ENCODE measurements at regions not wholly inside any gene's neighbourhood (a gene's known extent, or its start where the extent isn't known, plus 50 kb on each side); places are given as distances from the start of the nearest gene placed in this dataset.

GRCh38 chr14:101202627-101203404 lies 299.3 kb upstream of the RTL1 start:
- H3K4me3 ChIP-seq (ENCODE audit: low read depth, low read length): no peak overlapping the region
- no peak for TF ChIP-seq CTCF (IDR thresholded peaks at IDR 0.05; ENCODE audit: insufficient read depth, low read length, severe bottlenecking)
- no peak for FAIRE-seq
- H3K36me3 ChIP-seq (ENCODE audit: control insufficient read depth, insufficient read depth, low read length): no peaks in the 10 kb centered on the region
- no peaks in the 10 kb centered on the region for H3K27me3 ChIP-seq (ENCODE audit: control insufficient read depth, insufficient read depth, low read length)
- no peak for DNase-seq (ENCODE audit: low read depth)

GRCh38 chr14:101206556-101206955 lies 303.0 kb upstream of the RTL1 start:
- H3K36me3 ChIP-seq (ENCODE audit: control insufficient read depth, insufficient read depth, low read length): no peaks in the 10 kb centered on the region
- H3K27me3 ChIP-seq (ENCODE audit: control insufficient read depth, insufficient read depth, low read length): no peaks in the 10 kb centered on the region
- no peak overlapping the region for H3K4me3 ChIP-seq (ENCODE audit: low read depth, low read length)
- DNase-seq (ENCODE audit: low read depth) (no peak), FAIRE-seq (no peak)
- TF ChIP-seq CTCF (IDR thresholded peaks at IDR 0.05; ENCODE audit: insufficient read depth, low read length, severe bottlenecking): no peak

GRCh38 chr14:101207041-101207440 lies 303.5 kb upstream of the RTL1 start:
- H3K36me3 ChIP-seq (ENCODE audit: control insufficient read depth, insufficient read depth, low read length): no peaks in the 10 kb centered on the region
- H3K4me3 ChIP-seq (ENCODE audit: low read depth, low read length): no peak overlapping the region
- no peak for TF ChIP-seq CTCF (IDR thresholded peaks at IDR 0.05; ENCODE audit: insufficient read depth, low read length, severe bottlenecking)
- no peaks in the 10 kb centered on the region for H3K27me3 ChIP-seq (ENCODE audit: control insufficient read depth, insufficient read depth, low read length)
- no peak for FAIRE-seq
- DNase-seq (ENCODE audit: low read depth): no peak

- DNase-seq (ENCODE audit: low read depth) (no peak), FAIRE-seq (no peak)
- TF ChIP-seq CTCF (IDR thresholded peaks at IDR 0.05; ENCODE audit: insufficient read depth, low read length, severe bottlenecking): no peak
- H3K27me3 ChIP-seq (ENCODE audit: control insufficient read depth, insufficient read depth, low read length): no peaks in the 10 kb centered on the region
- H3K4me3 ChIP-seq (ENCODE audit: low read depth, low read length): no peak overlapping the region
- H3K36me3 ChIP-seq (ENCODE audit: control insufficient read depth, insufficient read depth, low read length): no peaks in the 10 kb centered on the region
These were observed 304.4 kb upstream of the RTL1 start for GRCh38 chr14:101207897-101208296.

- no peak for FAIRE-seq
- Histone ChIP-seq H3K36me3 (ENCODE audit: control insufficient read depth, insufficient read depth, low read length) (no peaks in the 10 kb centered on the region), H3K4me3 (ENCODE audit: low read depth, low read length) (no peak overlapping the region), H3K27me3 (ENCODE audit: control insufficient read depth, insufficient read depth, low read length) (no peaks in the 10 kb centered on the region)
- no peak for TF ChIP-seq CTCF (IDR thresholded peaks at IDR 0.05; ENCODE audit: insufficient read depth, low read length, severe bottlenecking)
- DNase-seq (ENCODE audit: low read depth): no peak
These were observed 306.1 kb upstream of the RTL1 start for GRCh38 chr14:101209594-101209993.

GRCh38 chr14:101215266-101215665 lies 311.7 kb upstream of the RTL1 start:
- DNase-seq (ENCODE audit: low read depth): no peak
- no peaks in the 10 kb centered on the region for H3K27me3 ChIP-seq (ENCODE audit: control insufficient read depth, insufficient read depth, low read length)
- no peak for TF ChIP-seq CTCF (IDR thresholded peaks at IDR 0.05; ENCODE audit: insufficient read depth, low read length, severe bottlenecking)
- H3K4me3 ChIP-seq (ENCODE audit: low read depth, low read length): no peak overlapping the region
- no peak for FAIRE-seq
- H3K36me3 ChIP-seq (ENCODE audit: control insufficient read depth, insufficient read depth, low read length): no peaks in the 10 kb centered on the region

Measured in bronchial epithelial cell (primary cell).